ENCODE measurements at regions not wholly inside any gene's neighbourhood (a gene's known extent, or its start where the extent isn't known, plus 50 kb on each side); places are given as distances from the start of the nearest gene placed in this dataset.

DNA sequence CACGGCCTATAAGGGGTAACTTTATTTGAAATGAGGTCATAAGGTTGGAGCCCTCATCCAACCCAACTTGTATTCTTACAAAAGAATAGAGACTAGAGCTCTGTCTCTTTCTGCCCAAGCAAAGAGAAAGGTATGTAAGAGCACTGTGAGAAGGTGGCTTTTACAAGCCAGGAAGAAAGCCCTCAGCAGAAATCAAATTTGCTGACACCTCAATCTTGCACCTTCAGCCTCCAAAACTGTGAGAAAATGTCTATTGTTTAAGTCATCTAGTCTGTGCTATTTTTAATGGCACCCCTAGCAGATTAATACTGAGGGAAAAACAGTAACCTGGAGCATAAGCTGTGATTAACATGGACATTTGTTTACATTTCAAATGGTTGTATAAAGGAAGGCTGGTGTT is 860.7 kb downstream of the PCDH7 start:
- no peaks in the 10 kb centered on the region for H3K4me1 Mint-ChIP-seq
- no peak for ATAC-seq
- DNase-seq: no peak

DNA sequence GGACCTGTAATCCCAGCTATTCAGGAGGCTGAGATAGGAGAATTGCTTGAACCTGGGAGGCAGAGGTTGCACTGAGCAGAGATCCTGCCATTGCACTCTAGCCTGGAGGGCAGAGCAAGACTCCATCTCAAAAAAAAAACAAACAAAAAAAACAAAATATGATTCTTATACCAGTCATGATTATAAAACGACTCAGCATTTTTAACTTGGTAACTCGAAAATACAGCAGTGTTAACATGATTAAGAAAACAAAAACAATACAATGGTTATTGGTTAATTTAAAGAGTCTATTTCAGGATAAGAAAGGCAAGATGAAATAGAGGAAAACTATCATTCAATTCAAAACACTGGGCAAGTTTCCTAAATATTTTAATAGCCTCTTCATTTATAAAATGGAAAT is 865.3 kb downstream of the PCDH7 start:
- DNase-seq (no peak), ATAC-seq (no peak)
- Mint-ChIP-seq H3K4me3 (no peak overlapping the region), H3K9me3 (peaks cover 0 to 13% of the 10 kb centered on the region in 2 donors), H3K4me1 (no peaks in the 10 kb centered on the region), H3K27ac (no peak overlapping the region), H3K27me3 (no peaks in the 10 kb centered on the region)

More for the DNA sequence above, 860.7 kb downstream of the PCDH7 start:
- Mint-ChIP-seq H3K27ac (no peak overlapping the region), H3K27me3 (no peaks in the 10 kb centered on the region), H3K9me3 (no peaks in the 10 kb centered on the region), H3K4me3 (no peak overlapping the region)

DNA sequence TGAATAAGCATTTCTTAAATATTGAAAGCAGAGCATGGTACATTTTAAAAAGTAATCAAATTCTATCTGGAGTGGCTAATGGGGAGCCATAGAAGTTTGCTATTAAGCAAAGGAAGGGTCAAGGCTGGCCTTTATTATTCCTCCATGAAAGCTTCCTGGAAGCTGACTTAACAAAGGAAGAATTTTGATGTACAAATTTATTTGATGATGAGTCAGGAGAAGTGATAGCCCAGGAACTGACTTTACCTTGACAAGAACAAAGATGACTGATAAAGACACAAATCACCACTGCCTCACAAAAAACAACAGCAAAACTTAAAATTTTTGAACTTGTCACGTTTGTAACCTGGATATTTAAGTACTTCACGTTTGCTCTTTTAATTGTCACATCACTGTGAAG is 872.1 kb downstream of the PCDH7 start:
- no peaks in the 10 kb centered on the region for H3K4me1 Mint-ChIP-seq
- no peaks in the 10 kb centered on the region for H3K27me3 Mint-ChIP-seq
- DNase-seq (no peak), ATAC-seq (no peak)
- no peak overlapping the region for H3K27ac Mint-ChIP-seq
- peaks cover 14% of the 10 kb centered on the region in 2 donors for H3K9me3 Mint-ChIP-seq
- H3K4me3 Mint-ChIP-seq: no peak overlapping the region

DNA sequence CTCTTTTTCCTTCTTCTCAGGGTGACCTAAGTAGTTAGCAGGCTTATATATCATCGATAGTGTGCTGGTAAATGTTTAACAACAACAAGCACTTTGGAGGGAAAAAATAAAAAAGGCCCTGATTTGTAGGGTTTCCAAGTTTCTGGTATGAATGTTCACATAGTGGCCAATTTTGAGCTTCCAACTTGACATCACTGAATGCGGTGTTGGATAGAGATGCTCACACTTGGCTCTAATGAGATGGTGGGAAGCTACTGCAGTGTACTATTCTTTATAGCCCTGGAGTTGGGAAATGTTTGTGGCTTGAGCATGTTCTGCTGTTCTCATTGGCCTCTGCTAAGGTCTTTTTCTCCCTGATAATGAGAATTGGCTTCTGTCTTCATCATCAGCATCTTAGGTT is 875.3 kb downstream of the PCDH7 start:
- Mint-ChIP-seq H3K4me3 (no peak overlapping the region), H3K27me3 (no peaks in the 10 kb centered on the region), H3K4me1 (no peaks in the 10 kb centered on the region), H3K9me3 (peaks cover 21 to 22% of the 10 kb centered on the region in 2 donors), H3K27ac (no peak overlapping the region)
- ATAC-seq (no peak), DNase-seq (no peak)

DNA sequence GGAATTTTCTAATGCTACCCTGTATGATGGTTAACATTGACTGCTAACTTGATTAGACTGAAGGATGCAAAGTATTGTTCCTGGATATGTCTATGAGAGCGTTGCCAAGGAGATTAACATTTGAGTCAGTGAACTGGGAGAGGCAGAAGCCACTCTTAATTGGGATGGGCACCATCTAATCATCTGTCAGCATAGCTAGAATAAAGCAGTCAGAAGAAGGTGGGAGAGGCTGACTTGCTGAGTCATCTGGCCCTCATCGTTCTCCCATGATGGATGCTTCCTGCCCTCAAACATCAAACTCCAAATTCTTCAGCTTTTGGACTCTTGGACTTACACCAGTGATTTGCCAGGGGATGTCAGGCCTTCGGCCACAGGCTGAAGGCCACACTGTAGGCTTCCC is 878.5 kb downstream of the PCDH7 start:
- no peak overlapping the region for H3K27ac Mint-ChIP-seq

DNA sequence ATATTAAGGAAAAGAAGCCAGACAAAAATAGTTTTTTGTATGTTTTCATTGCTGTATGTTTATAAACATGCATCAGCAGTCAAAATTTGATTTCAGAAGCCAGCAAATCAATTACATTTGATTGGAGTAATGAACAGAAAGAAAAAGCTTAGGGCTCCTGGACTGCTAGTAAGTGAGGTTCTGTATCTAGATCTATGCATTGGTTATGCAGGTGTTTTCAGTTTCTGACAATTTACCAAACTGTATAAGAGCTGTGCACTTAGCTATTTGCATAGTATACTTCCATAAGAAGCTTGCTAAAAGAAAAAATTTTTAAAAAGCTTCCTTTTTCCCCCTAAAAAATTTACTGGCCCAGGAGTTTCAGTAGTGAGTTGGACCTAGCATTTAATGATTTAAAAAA is 881.6 kb downstream of the PCDH7 start:
- Mint-ChIP-seq H3K9me3 (peaks cover 7 to 16% of the 10 kb centered on the region in 2 donors), H3K4me3 (no peak overlapping the region)
- no peak for ATAC-seq

More for the DNA sequence above, 878.5 kb downstream of the PCDH7 start:
- Mint-ChIP-seq H3K4me1 (no peaks in the 10 kb centered on the region), H3K9me3 (peaks cover 7 to 22% of the 10 kb centered on the region in 2 donors), H3K4me3 (no peak overlapping the region), H3K27me3 (no peaks in the 10 kb centered on the region)
- DNase-seq: no peak
- ATAC-seq: no peak

DNA sequence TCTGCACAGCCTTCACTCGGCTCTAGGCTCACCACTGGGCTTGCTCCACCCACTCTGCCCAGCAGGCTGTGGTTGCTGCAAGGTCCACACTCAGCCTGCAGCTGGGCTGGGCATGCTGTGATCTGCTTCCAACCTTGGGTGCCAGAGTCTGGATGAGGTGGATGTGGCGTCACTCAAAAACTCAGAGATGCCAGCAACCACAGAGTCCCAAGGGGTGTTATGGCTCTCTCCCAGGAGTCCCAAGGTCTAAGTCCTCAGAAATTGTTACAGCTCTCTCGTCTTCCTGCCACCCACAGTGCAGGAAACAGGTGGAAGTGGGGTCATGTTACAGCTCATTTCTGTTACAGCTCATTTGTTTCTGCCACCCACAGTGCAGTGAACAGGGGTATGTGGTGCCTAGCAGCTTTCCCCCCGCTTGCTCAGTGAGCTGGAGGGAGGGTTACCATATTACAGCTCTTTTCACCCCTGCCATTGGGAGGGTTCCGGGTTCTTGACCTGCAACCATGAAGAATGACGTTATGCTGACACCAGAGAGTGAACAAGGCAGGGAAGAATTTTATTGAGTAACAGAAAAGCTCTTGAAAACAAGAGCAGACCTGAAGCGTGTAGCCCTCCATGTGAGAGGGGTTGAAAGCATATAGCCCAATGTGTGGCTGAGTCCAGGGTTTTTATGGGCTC is 893.9 kb downstream of the PCDH7 start:
- no peaks in the 10 kb centered on the region for H3K4me1 Mint-ChIP-seq

More for the DNA sequence above, 881.6 kb downstream of the PCDH7 start:
- Mint-ChIP-seq H3K27ac (no peak overlapping the region), H3K4me1 (no peaks in the 10 kb centered on the region), H3K27me3 (no peaks in the 10 kb centered on the region)
- DNase-seq: no peak

DNA sequence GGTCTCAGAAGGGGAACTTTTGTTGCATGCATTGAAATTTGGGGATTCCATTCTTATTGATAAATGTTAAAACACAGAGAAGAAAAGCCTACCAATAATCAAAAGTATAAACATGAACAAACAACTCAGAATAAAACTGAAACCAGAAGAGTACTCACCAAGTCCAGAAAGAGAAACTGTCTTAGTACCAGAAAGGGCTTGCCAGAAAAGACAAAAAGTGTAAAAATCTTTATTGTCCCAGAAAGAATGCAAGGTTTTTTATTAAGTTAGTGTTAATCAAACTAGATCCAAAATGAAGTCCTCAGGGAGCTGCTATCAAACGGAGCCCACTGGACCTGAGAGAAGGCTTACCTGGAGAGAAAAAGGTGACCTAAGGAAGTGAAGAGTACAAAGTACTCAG is 897.5 kb downstream of the PCDH7 start:
- H3K9me3 Mint-ChIP-seq: peaks cover 6 to 10% of the 10 kb centered on the region in 2 donors
- H3K27ac Mint-ChIP-seq: no peak overlapping the region
- H3K4me3 Mint-ChIP-seq: no peak overlapping the region
- no peak for ATAC-seq
- no peaks in the 10 kb centered on the region for H3K4me1 Mint-ChIP-seq
- no peaks in the 10 kb centered on the region for H3K27me3 Mint-ChIP-seq
- no peak for DNase-seq

More for the DNA sequence above, 893.9 kb downstream of the PCDH7 start:
- no peaks in the 10 kb centered on the region for H3K27me3 Mint-ChIP-seq
- no peak overlapping the region for H3K27ac Mint-ChIP-seq
- H3K9me3 Mint-ChIP-seq: peaks cover 5 to 6% of the 10 kb centered on the region in 2 donors
- ATAC-seq: no peak
- DNase-seq: no peak
- no peak overlapping the region for H3K4me3 Mint-ChIP-seq

DNA sequence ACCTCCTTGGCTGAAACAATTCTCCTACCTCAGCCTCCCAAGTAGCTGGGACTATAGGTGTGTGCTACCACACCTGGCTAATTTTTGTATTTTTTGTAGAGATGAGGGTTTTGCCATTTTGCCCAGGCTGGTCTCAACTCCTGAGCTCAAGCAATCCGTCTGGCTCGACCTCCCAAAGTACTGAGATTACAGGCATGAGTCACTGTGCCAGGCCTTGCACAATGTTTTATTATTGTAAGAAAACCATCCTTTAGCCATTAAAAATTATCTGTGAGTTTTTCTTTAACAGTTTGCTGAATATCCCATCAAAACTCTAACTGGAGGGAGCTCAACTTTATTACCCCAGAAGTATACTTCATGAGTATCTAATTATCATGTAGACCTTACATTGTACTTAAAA is 900.3 kb downstream of the PCDH7 start:
- Mint-ChIP-seq H3K9me3 (peaks cover 2 to 7% of the 10 kb centered on the region in 2 donors), H3K27ac (no peak overlapping the region), H3K4me3 (no peak overlapping the region), H3K4me1 (no peaks in the 10 kb centered on the region), H3K27me3 (no peaks in the 10 kb centered on the region)
- ATAC-seq: no peak
- DNase-seq: no peak

DNA sequence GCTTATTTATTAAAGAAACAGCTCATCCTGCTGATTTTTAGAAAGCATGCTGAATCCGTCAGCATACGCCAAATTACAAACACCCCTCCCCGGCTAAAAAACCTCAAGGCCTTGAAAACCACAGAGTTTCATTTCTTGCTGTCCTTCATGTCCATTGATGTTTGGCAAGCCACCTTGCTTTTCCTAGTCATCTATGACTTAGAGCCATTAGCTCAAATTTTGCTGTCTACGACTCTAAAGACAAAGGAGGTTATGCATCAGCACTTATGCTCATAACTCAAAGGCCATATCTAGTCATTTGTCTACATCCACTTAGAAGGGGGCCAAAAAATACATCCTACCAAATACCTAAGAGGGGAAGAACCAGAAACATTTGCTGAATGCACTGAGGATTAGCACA is 925.1 kb downstream of the PCDH7 start:
- H3K4me1 Mint-ChIP-seq: no peaks in the 10 kb centered on the region
- ATAC-seq (no peak), DNase-seq (no peak)
- peaks cover 0 to 8% of the 10 kb centered on the region in 2 donors for H3K9me3 Mint-ChIP-seq
- no peak overlapping the region for H3K4me3 Mint-ChIP-seq
- no peak overlapping the region for H3K27ac Mint-ChIP-seq
- no peaks in the 10 kb centered on the region for H3K27me3 Mint-ChIP-seq

DNA sequence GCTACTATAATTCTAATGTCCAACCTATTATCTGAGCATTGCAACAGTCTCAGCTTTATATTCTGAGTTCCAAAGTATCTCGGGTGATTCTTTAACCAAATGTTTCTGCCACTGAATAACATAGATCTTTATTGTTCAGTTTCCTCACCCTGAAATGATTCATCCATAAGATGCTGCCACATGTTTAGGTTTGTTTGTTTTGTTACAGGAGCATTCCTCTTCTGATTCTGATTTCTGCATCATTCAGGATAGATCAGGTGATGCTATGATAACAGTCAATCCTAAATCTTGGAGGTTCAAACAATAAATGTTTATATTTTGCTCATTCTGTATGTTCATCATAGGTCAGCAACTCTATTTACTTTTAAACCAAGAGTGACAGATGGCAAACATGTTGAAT is 927.6 kb downstream of the PCDH7 start:
- ATAC-seq (no peak), DNase-seq (no peak)
- no peaks in the 10 kb centered on the region for H3K4me1 Mint-ChIP-seq
- no peak overlapping the region for H3K4me3 Mint-ChIP-seq
- no peak overlapping the region for H3K27ac Mint-ChIP-seq
- H3K9me3 Mint-ChIP-seq: peaks cover 0 to 12% of the 10 kb centered on the region in 2 donors
- H3K27me3 Mint-ChIP-seq: no peaks in the 10 kb centered on the region

DNA sequence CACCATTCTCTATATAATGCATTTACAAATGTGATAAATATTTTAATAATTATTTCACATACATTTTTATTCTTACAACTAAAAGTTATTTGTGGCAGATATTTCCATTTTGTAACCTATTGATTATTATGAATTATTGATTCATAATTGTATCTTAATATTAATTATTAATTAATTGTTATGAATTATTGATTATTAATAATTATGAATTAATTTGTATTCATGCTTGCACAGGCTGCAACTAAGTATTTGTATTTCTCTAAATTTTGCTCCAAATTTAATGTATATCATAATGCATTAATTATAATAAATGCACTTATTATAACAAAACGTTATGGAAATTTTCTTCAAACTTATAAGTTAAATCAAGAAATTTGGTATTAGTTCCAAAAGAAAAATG is 929.7 kb downstream of the PCDH7 start:
- Mint-ChIP-seq H3K4me3 (no peak overlapping the region), H3K27ac (no peak overlapping the region), H3K9me3 (peaks cover 0 to 15% of the 10 kb centered on the region in 2 donors), H3K27me3 (no peaks in the 10 kb centered on the region), H3K4me1 (no peaks in the 10 kb centered on the region)
- DNase-seq: no peak
- no peak for ATAC-seq

DNA sequence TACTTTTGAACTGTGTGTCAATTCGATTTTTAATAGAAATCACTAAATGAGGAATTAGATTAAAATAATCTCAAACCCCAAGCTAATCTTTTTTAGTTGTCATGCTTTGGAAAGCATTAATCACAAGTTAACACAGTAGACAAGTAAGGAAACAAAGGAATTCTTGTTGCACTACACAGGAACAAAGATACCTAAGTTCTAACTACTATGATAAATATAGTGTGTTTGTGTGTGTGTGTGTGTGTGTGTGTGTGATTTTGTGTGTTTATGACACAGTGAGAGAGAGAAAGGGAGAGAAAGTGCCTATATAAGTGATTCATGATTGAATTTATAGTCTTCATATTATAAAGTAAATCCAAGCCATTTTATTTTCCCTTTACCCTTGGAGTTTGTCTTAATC is 931.4 kb downstream of the PCDH7 start:
- H3K27me3 Mint-ChIP-seq: no peaks in the 10 kb centered on the region
- no peak for ATAC-seq
- H3K27ac Mint-ChIP-seq: no peak overlapping the region
- DNase-seq: no peak
- peaks cover 0 to 15% of the 10 kb centered on the region in 2 donors for H3K9me3 Mint-ChIP-seq
- no peak overlapping the region for H3K4me3 Mint-ChIP-seq
- no peaks in the 10 kb centered on the region for H3K4me1 Mint-ChIP-seq

DNA sequence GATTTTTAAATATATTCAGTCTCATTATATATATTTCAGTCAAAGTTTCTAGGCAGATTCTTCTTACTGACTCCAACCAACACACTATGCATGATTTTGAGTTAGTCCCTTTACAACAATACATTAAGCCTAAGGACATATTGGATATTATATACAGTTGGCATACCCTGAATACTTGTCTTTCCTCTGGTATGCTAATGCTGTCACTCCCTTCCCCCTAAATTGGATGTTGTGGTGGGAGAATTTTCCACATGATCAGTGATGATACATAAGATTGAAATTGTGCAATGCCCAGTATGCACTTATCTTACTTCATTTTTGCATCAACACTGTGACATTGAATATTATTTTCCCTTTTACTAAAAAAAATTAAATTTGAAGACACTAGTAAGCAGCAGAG is 935.2 kb downstream of the PCDH7 start:
- Mint-ChIP-seq H3K4me1 (no peaks in the 10 kb centered on the region), H3K27ac (no peak overlapping the region), H3K4me3 (no peak overlapping the region), H3K9me3 (peaks cover 0 to 7% of the 10 kb centered on the region in 2 donors), H3K27me3 (no peaks in the 10 kb centered on the region)
- ATAC-seq: no peak
- no peak for DNase-seq

DNA sequence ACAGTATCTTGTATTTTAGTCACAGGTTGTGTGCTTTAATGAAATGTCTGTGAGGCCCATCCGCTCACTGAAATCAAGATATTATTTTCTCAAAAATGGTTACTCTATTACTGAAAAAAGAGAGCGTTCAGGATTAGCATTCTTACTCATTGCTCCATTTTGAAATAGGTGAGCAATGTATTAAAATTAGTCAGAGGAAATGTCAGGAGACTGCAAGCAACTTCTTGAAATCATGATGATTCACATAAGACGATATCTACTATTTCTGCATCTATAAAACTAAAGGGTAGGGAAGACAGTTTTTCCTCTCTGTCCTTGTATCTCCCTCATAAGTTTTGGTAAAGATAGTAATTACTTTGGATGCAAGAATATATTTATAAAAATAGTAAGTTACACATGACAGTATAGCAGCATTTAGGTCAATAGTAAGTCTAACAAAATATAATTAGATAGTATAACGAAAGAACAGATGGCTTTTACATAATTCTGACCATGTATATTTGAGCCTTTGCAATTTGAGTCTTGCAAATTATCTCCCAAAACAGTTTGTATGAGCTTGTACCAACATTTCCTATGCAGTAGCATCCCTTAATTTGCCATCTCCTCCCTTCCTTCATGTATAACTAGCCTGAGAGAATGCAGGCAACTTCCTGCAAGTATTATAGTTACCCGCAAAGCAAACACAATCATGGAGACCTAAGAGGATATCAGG is 937.8 kb downstream of the PCDH7 start:
- no peak for ATAC-seq
- DNase-seq: no peak
- H3K4me3 Mint-ChIP-seq: no peak overlapping the region
- H3K4me1 Mint-ChIP-seq: no peaks in the 10 kb centered on the region
- H3K27ac Mint-ChIP-seq: no peak overlapping the region
- H3K9me3 Mint-ChIP-seq: peaks cover 0 to under 1% of the 10 kb centered on the region in 2 donors
- H3K27me3 Mint-ChIP-seq: no peaks in the 10 kb centered on the region

DNA sequence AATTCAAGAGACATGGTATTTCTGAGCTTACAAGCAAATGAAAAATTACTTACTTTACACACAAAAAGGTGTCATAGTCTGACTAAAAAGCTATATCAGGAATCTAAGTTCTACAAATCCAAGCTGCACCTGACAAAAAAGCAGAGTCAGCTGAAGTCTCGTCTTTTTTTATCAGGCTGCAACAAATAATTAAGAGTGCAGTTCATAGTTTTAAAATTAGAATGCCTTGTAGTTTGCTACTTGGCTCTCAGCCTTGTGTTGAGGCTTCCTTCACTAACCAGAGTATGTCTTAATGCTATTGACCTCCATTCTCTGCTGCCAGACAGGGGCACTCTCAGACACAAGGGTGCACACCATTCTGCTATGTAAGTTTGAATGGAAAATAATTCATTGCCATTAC is 940.7 kb downstream of the PCDH7 start:
- Mint-ChIP-seq H3K4me1 (no peaks in the 10 kb centered on the region), H3K4me3 (no peak overlapping the region), H3K27me3 (no peaks in the 10 kb centered on the region), H3K27ac (no peak overlapping the region), H3K9me3 (peaks cover 7 to 10% of the 10 kb centered on the region in 2 donors)
- ATAC-seq (no peak), DNase-seq (no peak)

All from stimulated activated naive CD8-positive, alpha-beta T cell treated with anti-CD3 and anti-CD28 coated beads, Interleukin-15, amount 100 ng/mL, for 72 hours (primary cell).